Endodermal cell (in vitro differentiated cells): ENCODE measurements at regions not wholly inside any gene's neighbourhood (a gene's known extent, or its start where the extent isn't known, plus 50 kb on each side); places are given as distances from the start of the nearest gene placed in this dataset.

Experiments
- DNase-seq: peaks from one replicate; pipeline ENCODE4 v3.0.0-alpha.2; 2017
- H3K27ac ChIP-seq: 2 replicates; pipeline ENCODE4 v1.5.1; 2013; ENCODE audit warnings: mild to moderate bottlenecking, low read depth, low read length, moderate library complexity
- H3K27me3 ChIP-seq: 2 replicates; pipeline ENCODE4 v1.6.1; 2013; ENCODE audit warnings: mild to moderate bottlenecking, low read length, moderate library complexity; ENCODE audit not compliant: insufficient read depth, control insufficient read depth, poor library complexity, severe bottlenecking
- H3K36me3 ChIP-seq: 2 replicates; pipeline ENCODE4 v1.7.0; 2013; ENCODE audit warnings: mild to moderate bottlenecking, low read length, moderate library complexity; ENCODE audit not compliant: control insufficient read depth, insufficient read depth
- H3K4me1 ChIP-seq: one replicate; pipeline ENCODE4 v1.7.0; 2013; ENCODE audit warnings: low read length; ENCODE audit not compliant: control insufficient read depth, insufficient read depth
- H3K4me3 ChIP-seq: 2 replicates; pipeline ENCODE4 v1.5.1; 2013; ENCODE audit warnings: mild to moderate bottlenecking, low read length, moderate library complexity
- H3K9ac ChIP-seq: 2 replicates; pipeline ENCODE4 v1.6.1; 2013; ENCODE audit warnings: mild to moderate bottlenecking, low read length, moderate library complexity; ENCODE audit not compliant: poor library complexity, severe bottlenecking; ENCODE audit errors: extremely low read depth
- H3K9me3 ChIP-seq: 2 replicates; pipeline ENCODE4 v1.6.1; 2013; ENCODE audit warnings: mild to moderate bottlenecking, low read length, moderate library complexity; ENCODE audit not compliant: control insufficient read depth
- H3K27ac Mint-ChIP-seq: 2 replicates; pipeline ENCODE4 v1.8.0; 2020; ENCODE audit warnings: mixed read lengths
- H3K27me3 Mint-ChIP-seq: 2 replicates; pipeline ENCODE4 v1.8.0; 2021; ENCODE audit warnings: mild to moderate bottlenecking, mixed read lengths; ENCODE audit not compliant: insufficient read depth
- H3K36me3 Mint-ChIP-seq: 2 replicates; pipeline ENCODE4 v1.8.0; 2020; ENCODE audit warnings: low read depth, mixed read lengths
- H3K4me1 Mint-ChIP-seq: 2 replicates; pipeline ENCODE4 v1.8.0; 2020; ENCODE audit warnings: mixed read lengths
- H3K4me3 Mint-ChIP-seq: 2 replicates; pipeline ENCODE4 v1.8.0; 2020; ENCODE audit warnings: mild to moderate bottlenecking, moderate library complexity, mixed read lengths
- H3K9me3 Mint-ChIP-seq: 2 replicates; pipeline ENCODE4 v1.8.0; 2020; ENCODE audit warnings: mild to moderate bottlenecking, mixed read lengths
- WGBS, 2 experiments: methylation state at CpG; one replicate each; pipeline versions ENCODE4 v1.1.5 to v1.1.7; 2013; ENCODE audit warnings: missing lambda C conversion rate in 2 of 2, mixed read lengths in 1 of 2; ENCODE audit not compliant: insufficient coverage in 1 of 2, insufficient read length in 1 of 2; 5-methylcytosine and 5-hydroxymethylcytosine counted together
- TF ChIP-seq, protein P1 (sequence below): fragments of 200-600 bp; sonication (generic); conservative IDR thresholded peaks from 2 replicates; pipeline ENCODE4 v1.5.0; 2021; ENCODE audit warnings: antibody characterized with exemption, mild to moderate bottlenecking

DNA sequence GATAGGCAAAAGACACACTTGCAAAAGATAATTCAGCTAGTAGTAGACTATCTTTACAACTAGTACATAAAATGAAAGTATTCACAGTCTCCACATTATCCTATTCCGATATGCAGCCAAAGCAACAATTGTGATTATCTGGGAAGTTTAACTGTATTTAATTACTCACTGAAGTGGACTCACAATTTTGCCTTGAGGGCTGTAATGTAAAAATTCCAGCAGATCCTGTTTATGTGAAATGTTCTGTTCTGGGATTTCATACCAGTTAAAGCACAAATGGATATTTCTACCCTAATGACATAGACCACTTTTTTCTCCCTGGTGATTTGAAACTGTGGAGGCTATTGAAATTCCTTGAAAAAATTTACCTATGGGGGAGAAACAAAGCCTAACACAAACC lies 474.4 kb upstream of the EDIL3 start:
- peaks cover 6% of the 10 kb centered on the region for H3K9me3 Mint-ChIP-seq
- H3K27ac Mint-ChIP-seq = no peak overlapping the region
- no peak overlapping the region for H3K4me3 ChIP-seq
- TF ChIP-seq, protein P1, sequence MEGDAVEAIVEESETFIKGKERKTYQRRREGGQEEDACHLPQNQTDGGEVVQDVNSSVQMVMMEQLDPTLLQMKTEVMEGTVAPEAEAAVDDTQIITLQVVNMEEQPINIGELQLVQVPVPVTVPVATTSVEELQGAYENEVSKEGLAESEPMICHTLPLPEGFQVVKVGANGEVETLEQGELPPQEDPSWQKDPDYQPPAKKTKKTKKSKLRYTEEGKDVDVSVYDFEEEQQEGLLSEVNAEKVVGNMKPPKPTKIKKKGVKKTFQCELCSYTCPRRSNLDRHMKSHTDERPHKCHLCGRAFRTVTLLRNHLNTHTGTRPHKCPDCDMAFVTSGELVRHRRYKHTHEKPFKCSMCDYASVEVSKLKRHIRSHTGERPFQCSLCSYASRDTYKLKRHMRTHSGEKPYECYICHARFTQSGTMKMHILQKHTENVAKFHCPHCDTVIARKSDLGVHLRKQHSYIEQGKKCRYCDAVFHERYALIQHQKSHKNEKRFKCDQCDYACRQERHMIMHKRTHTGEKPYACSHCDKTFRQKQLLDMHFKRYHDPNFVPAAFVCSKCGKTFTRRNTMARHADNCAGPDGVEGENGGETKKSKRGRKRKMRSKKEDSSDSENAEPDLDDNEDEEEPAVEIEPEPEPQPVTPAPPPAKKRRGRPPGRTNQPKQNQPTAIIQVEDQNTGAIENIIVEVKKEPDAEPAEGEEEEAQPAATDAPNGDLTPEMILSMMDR = no peak
- H3K27me3 ChIP-seq = no peaks in the 10 kb centered on the region
- no peak overlapping the region for H3K9ac ChIP-seq
- no peaks in the 10 kb centered on the region for H3K36me3 Mint-ChIP-seq
- no peaks in the 10 kb centered on the region for H3K9me3 ChIP-seq
- no peaks in the 10 kb centered on the region for H3K4me1 Mint-ChIP-seq
- no peak overlapping the region for H3K4me3 Mint-ChIP-seq
- no peak overlapping the region for H3K27ac ChIP-seq
- no peaks in the 10 kb centered on the region for H3K4me1 ChIP-seq
- no peaks in the 10 kb centered on the region for H3K36me3 ChIP-seq
- WGBS, 2 experiments = 90% methylated on average over 1 of the region's 1 CpG; no CpG with 5 or more reads in 1 of the 2 experiments
- no peak for DNase-seq
- no peaks in the 10 kb centered on the region for H3K27me3 Mint-ChIP-seq

- Histone ChIP-seq H3K4me3 (no peak overlapping the region), H3K9ac (no peak overlapping the region), H3K27me3 (no peaks in the 10 kb centered on the region), H3K4me1 (no peaks in the 10 kb centered on the region), H3K36me3 (no peaks in the 10 kb centered on the region), H3K9me3 (peaks cover 10% of the 10 kb centered on the region), H3K27ac (no peak overlapping the region)
- DNase-seq = no peak
- WGBS, 2 experiments = 76% methylated on average over 1 of the region's 1 CpG; no CpG with 5 or more reads in 1 of the 2 experiments
- Mint-ChIP-seq H3K27me3 (no peaks in the 10 kb centered on the region), H3K4me1 (no peaks in the 10 kb centered on the region), H3K4me3 (no peak overlapping the region), H3K27ac (no peak overlapping the region), H3K9me3 (peaks cover 24% of the 10 kb centered on the region), H3K36me3 (no peaks in the 10 kb centered on the region)
- TF ChIP-seq, protein P1 = no peak
Observed at GRCh38 chr5:84831701-84832100, 447.0 kb upstream of the EDIL3 start.

- no peak overlapping the region for H3K27ac Mint-ChIP-seq
- no peak overlapping the region for H3K4me3 Mint-ChIP-seq
- Histone ChIP-seq H3K4me1 (no peaks in the 10 kb centered on the region), H3K27ac (no peak overlapping the region), H3K9me3 (peaks cover 10% of the 10 kb centered on the region), H3K36me3 (no peaks in the 10 kb centered on the region), H3K9ac (no peak overlapping the region), H3K4me3 (no peak overlapping the region), H3K27me3 (no peaks in the 10 kb centered on the region)
- H3K36me3 Mint-ChIP-seq = no peaks in the 10 kb centered on the region
- H3K9me3 Mint-ChIP-seq = peaks cover 24% of the 10 kb centered on the region
- H3K27me3 Mint-ChIP-seq = no peaks in the 10 kb centered on the region
- H3K4me1 Mint-ChIP-seq = no peaks in the 10 kb centered on the region
- TF ChIP-seq, protein P1 = no peak
- 84 to 90% methylated on average over 11 to 28 of the region's 28 CpGs for WGBS, 2 experiments
- no peak for DNase-seq
Observed at GRCh38 chr5:84830265-84830664, 445.6 kb upstream of the EDIL3 start.
